Uterus (tissue), 3 donors: ENCODE measurements at regions not wholly inside any gene's neighbourhood (a gene's known extent, or its start where the extent isn't known, plus 50 kb on each side); places are given as distances from the start of the nearest gene placed in this dataset.

Source experiments
- DNase-seq, 2 donors: peaks; one replicate each; pipeline ENCODE4 v3.0.0-alpha.2; 2019 to 2020
- H3K27ac ChIP-seq, 2 donors: fragments of 200-600 bp; sonication (generic); 1 replicate in 1 of 2; 2 replicates in 1 of 2; pipeline ENCODE4 v1.5.1; 2016 to 2018
- H3K27me3 ChIP-seq, 2 donors: fragments of 200-600 bp; sonication (generic); one replicate each; pipeline ENCODE4 v1.5.1; 2018 to 2019; ENCODE audit warnings: control low read depth in 1 of 2
- H3K36me3 ChIP-seq, 2 donors: fragments of 200-600 bp; sonication (generic); one replicate each; pipeline ENCODE4 v1.5.1; 2019; ENCODE audit warnings: control low read depth in 1 of 2
- H3K4me1 ChIP-seq, 2 donors: fragments of 200-600 bp; sonication (generic); one replicate each; pipeline ENCODE4 v1.5.1; 2018 to 2019; ENCODE audit warnings: control low read depth in 1 of 2
- H3K4me3 ChIP-seq, 2 donors: fragments of 200-600 bp; sonication (generic); 1 replicate in 1 of 2; 2 replicates in 1 of 2; pipeline ENCODE4 v1.5.1; 2018 to 2019; ENCODE audit warnings: mild to moderate bottlenecking in 1 of 2
- H3K9me3 ChIP-seq, 2 donors: fragments of 200-600 bp; sonication (generic); one replicate each; pipeline ENCODE4 v1.5.1; 2019; ENCODE audit warnings: control low read depth in 1 of 2
- CTCF ChIP-seq, 4 experiments: fragments of 200-600 bp in 2 of 4; fragments of 450-650 bp in 2 of 4; sonication (generic) in 2 of 4; IDR thresholded peaks; one replicate each; pipeline ENCODE4 v1.5.1; 2016 to 2019; ENCODE audit warnings: antibody characterized with exemption in 4 of 4, mild to moderate bottlenecking in 2 of 4, moderate library complexity in 1 of 4
- POLR2A ChIP-seq, 2 donors: fragments of 450-650 bp; IDR thresholded peaks; one replicate each; pipeline ENCODE4 v1.6.1; 2016; ENCODE audit warnings: antibody characterized with exemption in 2 of 2, mild to moderate bottlenecking in 1 of 2, moderate library complexity in 1 of 2
- intact Hi-C: fragments of 100-400 bp; cut with DNase I; formaldehyde crosslinking; loops from one replicate; pipeline ENCODE4 v1.15.1; 2023; ENCODE audit warnings: low total_unique reads
- donor health status: DM: yes; HTN: yes; CAD: no.

- intact Hi-C loops: no loop called here
- no peaks in the 10 kb centered on the region for H3K4me1 ChIP-seq
- DNase-seq: no peak
- no peak overlapping the region for H3K27ac ChIP-seq
- no peak overlapping the region for H3K4me3 ChIP-seq
- H3K36me3 ChIP-seq: no peaks in the 10 kb centered on the region
- no peaks in the 10 kb centered on the region for H3K27me3 ChIP-seq
- TF ChIP-seq POLR2A (IDR thresholded peaks at IDR 0.05): no peak
- TF ChIP-seq CTCF (IDR thresholded peaks at IDR 0.05): no peak
- no peaks in the 10 kb centered on the region for H3K9me3 ChIP-seq
Measured at GRCh38 chr12:24483732-24484131, 465.2 kb downstream of the BCAT1 start.

GRCh38 chr12:24482882-24483604 lies 465.9 kb downstream of the BCAT1 start:
- no peak for DNase-seq
- Histone ChIP-seq H3K9me3 (no peaks in the 10 kb centered on the region), H3K4me1 (no peaks in the 10 kb centered on the region), H3K36me3 (no peaks in the 10 kb centered on the region), H3K27ac (no peak overlapping the region), H3K4me3 (no peak overlapping the region), H3K27me3 (no peaks in the 10 kb centered on the region)
- no peak for TF ChIP-seq CTCF (IDR thresholded peaks at IDR 0.05)
- no peak for TF ChIP-seq POLR2A (IDR thresholded peaks at IDR 0.05)
- intact Hi-C loops: no loop called here

- Histone ChIP-seq H3K4me1 (no peaks in the 10 kb centered on the region), H3K27ac (no peak overlapping the region), H3K9me3 (no peaks in the 10 kb centered on the region), H3K4me3 (no peak overlapping the region), H3K27me3 (no peaks in the 10 kb centered on the region), H3K36me3 (no peaks in the 10 kb centered on the region)
- DNase-seq: no peak
- intact Hi-C loops: no loop called here
- TF ChIP-seq POLR2A (IDR thresholded peaks at IDR 0.05) (no peak), CTCF (IDR thresholded peaks at IDR 0.05) (no peak)
Measured at GRCh38 chr12:24482044-24482443, 466.9 kb downstream of the BCAT1 start.

- no peak for DNase-seq
- TF ChIP-seq POLR2A (IDR thresholded peaks at IDR 0.05) (no peak), CTCF (IDR thresholded peaks at IDR 0.05) (no peak)
- no peaks in the 10 kb centered on the region for H3K4me1 ChIP-seq
Measured at GRCh38 chr12:24480766-24481449, 468.0 kb downstream of the BCAT1 start.

GRCh38 chr12:24479131-24479530 lies 469.8 kb downstream of the BCAT1 start:
- Histone ChIP-seq H3K36me3 (no peaks in the 10 kb centered on the region), H3K27me3 (no peaks in the 10 kb centered on the region), H3K4me3 (no peak overlapping the region), H3K27ac (no peak overlapping the region), H3K9me3 (no peaks in the 10 kb centered on the region), H3K4me1 (no peaks in the 10 kb centered on the region)
- DNase-seq: no peak
- no peak for TF ChIP-seq POLR2A (IDR thresholded peaks at IDR 0.05)
- no peak for TF ChIP-seq CTCF (IDR thresholded peaks at IDR 0.05)
- intact Hi-C loops: no loop called here

More at GRCh38 chr12:24480766-24481449, 468.0 kb downstream of the BCAT1 start:
- H3K4me3 ChIP-seq: no peak overlapping the region
- H3K27me3 ChIP-seq: no peaks in the 10 kb centered on the region
- intact Hi-C loops: no loop called here
- no peaks in the 10 kb centered on the region for H3K36me3 ChIP-seq
- no peak overlapping the region for H3K27ac ChIP-seq
- no peaks in the 10 kb centered on the region for H3K9me3 ChIP-seq
